Lower lobe of right lung (tissue), 2 donors: ENCODE measurements at regions not wholly inside any gene's neighbourhood (a gene's known extent, or its start where the extent isn't known, plus 50 kb on each side); places are given as distances from the start of the nearest gene placed in this dataset.

Source experiments
- ATAC-seq, 2 donors: fragments of 200-7000 bp; cut with Tn5 transposase; one replicate each; pipeline ENCODE4 v1.9.1; 2020 to 2022; ENCODE audit warnings: mild to moderate bottlenecking in 2 of 2, moderate library complexity in 2 of 2
- DNase-seq: peaks from one replicate; pipeline ENCODE4 v3.0.0-alpha.2; 2020
- H3K27ac ChIP-seq: fragments of 200-600 bp; one replicate; pipeline ENCODE4 v1.8.0; 2022
- H3K27me3 ChIP-seq: fragments of 200-600 bp; one replicate; pipeline ENCODE4 v1.8.0; 2022; ENCODE audit warnings: low read depth
- H3K36me3 ChIP-seq: fragments of 200-600 bp; one replicate; pipeline ENCODE4 v1.8.0; 2022; ENCODE audit warnings: mild to moderate bottlenecking
- H3K4me1 ChIP-seq: fragments of 200-600 bp; one replicate; pipeline ENCODE4 v1.8.0; 2022
- H3K4me3 ChIP-seq: fragments of 200-600 bp; one replicate; pipeline ENCODE4 v1.8.0; 2022; ENCODE audit warnings: mild to moderate bottlenecking
- H3K9me3 ChIP-seq: fragments of 200-600 bp; one replicate; pipeline ENCODE4 v1.8.0; 2022
- CTCF ChIP-seq: fragments of 200-600 bp; IDR thresholded peaks from one replicate; pipeline ENCODE4 v1.8.0; 2022; ENCODE audit warnings: antibody characterized with exemption, mild to moderate bottlenecking
- intact Hi-C: fragments of 100-400 bp; cut with DNase I; formaldehyde crosslinking; loops from one replicate; pipeline ENCODE4 v1.11.0; 2022
- donor health status: DM: no; HTN: yes; CAD: no; lungs with severe emphysema.

- Histone ChIP-seq H3K9me3 (no peaks in the 10 kb centered on the region), H3K27ac (no peak overlapping the region)
Observed at GRCh38 chr6:151716526-151716932, 91.0 kb upstream of the ESR1 start.

GRCh38 chr6:151719070-151719469 lies 88.4 kb upstream of the ESR1 start:
- no peak for DNase-seq
- no peak for TF ChIP-seq CTCF
- no peaks in the 10 kb centered on the region for H3K27me3 ChIP-seq
- no peak overlapping the region for H3K4me3 ChIP-seq
- ATAC-seq = no peak
- intact Hi-C loops = no loop called here
- no peak overlapping the region for H3K27ac ChIP-seq
- H3K36me3 ChIP-seq = no peaks in the 10 kb centered on the region
- peaks cover 9% of the 10 kb centered on the region for H3K4me1 ChIP-seq
- no peaks in the 10 kb centered on the region for H3K9me3 ChIP-seq

More at GRCh38 chr6:151716526-151716932, 91.0 kb upstream of the ESR1 start:
- peak; percentile 54 for DNase-seq
- no peak for TF ChIP-seq CTCF
- Histone ChIP-seq H3K4me3 (no peak overlapping the region), H3K4me1 (peaks cover 9% of the 10 kb centered on the region), H3K27me3 (no peaks in the 10 kb centered on the region), H3K36me3 (no peaks in the 10 kb centered on the region)
- ATAC-seq = no peak
- intact Hi-C loops = no loop called here

- Histone ChIP-seq H3K9me3 (no peaks in the 10 kb centered on the region), H3K27ac (no peak overlapping the region), H3K4me1 (peaks cover 7% of the 10 kb centered on the region), H3K36me3 (no peaks in the 10 kb centered on the region), H3K27me3 (no peaks in the 10 kb centered on the region), H3K4me3 (no peak overlapping the region)
- TF ChIP-seq CTCF = no peak
- ATAC-seq (no peak), DNase-seq (no peak)
- intact Hi-C loops = no loop called here
Observed at GRCh38 chr6:151721146-151721545, 86.3 kb upstream of the ESR1 start.

- ATAC-seq = no peak
- Histone ChIP-seq H3K36me3 (no peaks in the 10 kb centered on the region), H3K27me3 (no peaks in the 10 kb centered on the region), H3K9me3 (no peaks in the 10 kb centered on the region), H3K4me3 (no peak overlapping the region), H3K4me1 (peaks cover 1% of the 10 kb centered on the region), H3K27ac (no peak overlapping the region)
- TF ChIP-seq CTCF = no peak
- DNase-seq = no peak
- intact Hi-C loops = no loop called here
Observed at GRCh38 chr6:151721671-151722070, 85.8 kb upstream of the ESR1 start.

- intact Hi-C loops = no loop called here
- Histone ChIP-seq H3K4me3 (no peak overlapping the region), H3K4me1 (no peaks in the 10 kb centered on the region), H3K9me3 (no peaks in the 10 kb centered on the region), H3K27me3 (no peaks in the 10 kb centered on the region), H3K36me3 (no peaks in the 10 kb centered on the region), H3K27ac (no peak overlapping the region)
- DNase-seq (no peak), ATAC-seq (no peak)
- TF ChIP-seq CTCF = no peak
Observed at GRCh38 chr6:151722342-151722741, 85.1 kb upstream of the ESR1 start.

- intact Hi-C loops = no loop called here
- TF ChIP-seq CTCF = no peak
- DNase-seq (no peak), ATAC-seq (no peak)
- Histone ChIP-seq H3K9me3 (no peaks in the 10 kb centered on the region), H3K36me3 (no peaks in the 10 kb centered on the region), H3K4me1 (no peaks in the 10 kb centered on the region), H3K27me3 (no peaks in the 10 kb centered on the region), H3K4me3 (no peak overlapping the region), H3K27ac (no peak overlapping the region)
Observed at GRCh38 chr6:151723152-151723551, 84.3 kb upstream of the ESR1 start.
